ENCODE measurements at regions not wholly inside any gene's neighbourhood (a gene's known extent, or its start where the extent isn't known, plus 50 kb on each side); places are given as distances from the start of the nearest gene placed in this dataset.

- intact Hi-C loops (cut with micrococcal nuclease; ENCODE audit: unreplicated experiment) (no loop called here), in situ Hi-C loops (cut with HindIII; ENCODE audit: extremely low pct_ligation_motif_present, low pct_unique_long_range_greater_than_20kb) (no loop called here)
- H3K79me2 ChIP-seq (ENCODE audit: insufficient read depth, low read length), result no peaks in the 10 kb centered on the region
- H2AFZ ChIP-seq (ENCODE audit: low read length), result no peak overlapping the region
- ChIA-PET POLR2A (no interaction called here), CTCF (ENCODE audit: low intra/inter-chr PET ratio, low total read pairs) (no interaction called here)
- no peaks in the 10 kb centered on the region for H3K27me3 ChIP-seq (ENCODE audit: control insufficient read depth in 1 of 2, insufficient read depth in 2 of 2, low read length in 2 of 2)
- H3K4me3 ChIP-seq (replicated peaks in 1 of 3; ENCODE audit: insufficient read depth in 1 of 3, low read depth in 2 of 3, low read length in 3 of 3), result no peak overlapping the region
- no TSS peak for BruUV-seq (replicated peaks)
- H3K27ac ChIP-seq (ENCODE audit: extremely low read length, insufficient read depth, low read length), result no peak overlapping the region
- H3K36me3 ChIP-seq (replicated peaks in 1 of 2; ENCODE audit: control insufficient read depth in 1 of 2, insufficient read depth in 2 of 2, low read length in 2 of 2), result no peaks in the 10 kb centered on the region
- no peak for DNase-seq (ENCODE audit: low spot score)
- H3K9me3 ChIP-seq (ENCODE audit: low read length), result no peaks in the 10 kb centered on the region
- 0% methylated on average over 1 of the region's 1 CpG for WGBS (ENCODE audit: low lambda C conversion rate)
- no peak for FAIRE-seq
- no peak overlapping the region for H3K4me2 ChIP-seq (ENCODE audit: low read depth, low read length)
- no peaks in the 10 kb centered on the region for H4K20me1 ChIP-seq (ENCODE audit: insufficient read depth, low read length)
- no peak overlapping the region for H3K9ac ChIP-seq (ENCODE audit: insufficient read depth, low read depth, low read length)
- no peak for ATAC-seq
- H3K4me1 ChIP-seq (ENCODE audit: insufficient read depth, low read length), result no peaks in the 10 kb centered on the region
- TF ChIP-seq PHB2 (IDR thresholded peaks at IDR 0.05; ENCODE audit: partially characterized antibody) (no peak), ZSCAN25 (CRISPR knock-in tag; IDR thresholded peaks at IDR 0.05) (no peak), ZNF549 (CRISPR knock-in tag; IDR thresholded peaks at IDR 0.05) (no peak), ZNF512 (CRISPR knock-in tag; IDR thresholded peaks at IDR 0.05) (no peak), ZNF646 (CRISPR knock-in tag; IDR thresholded peaks at IDR 0.05) (no peak), ZSCAN29 (CRISPR knock-in tag; conservative IDR thresholded peaks at IDR 0.05) (no peak), MAFK (conservative IDR thresholded peaks at IDR 0.05 in 1 of 2, IDR thresholded peaks at IDR 0.05 in 1 of 2; ENCODE audit: low read length in 2 of 2) (no peak), TBL1XR1 (IDR thresholded peaks at IDR 0.05; ENCODE audit: borderline replicate concordance, low read length, partially characterized antibody) (no peak), HMG20B (CRISPR knock-in tag; conservative IDR thresholded peaks at IDR 0.05) (no peak), PHF8 (CRISPR knock-in tag; IDR thresholded peaks at IDR 0.05) (no peak), TCF7L2 (IDR thresholded peaks at IDR 0.05; ENCODE audit: low read depth, low read length) (no peak), ZNF430 (CRISPR knock-in tag; IDR thresholded peaks at IDR 0.05) (no peak), USF2 (IDR thresholded peaks at IDR 0.05; ENCODE audit: low read depth, low read length) (no peak), USF2 (CRISPR knock-in tag; IDR thresholded peaks at IDR 0.05; ENCODE audit: borderline replicate concordance) (no peak)
Measured at GRCh38 chr5:120901199-120901598, 437.1 kb downstream of the PRR16 start.
